ENCODE measurements at regions not wholly inside any gene's neighbourhood (a gene's known extent, or its start where the extent isn't known, plus 50 kb on each side); places are given as distances from the start of the nearest gene placed in this dataset.

DNA sequence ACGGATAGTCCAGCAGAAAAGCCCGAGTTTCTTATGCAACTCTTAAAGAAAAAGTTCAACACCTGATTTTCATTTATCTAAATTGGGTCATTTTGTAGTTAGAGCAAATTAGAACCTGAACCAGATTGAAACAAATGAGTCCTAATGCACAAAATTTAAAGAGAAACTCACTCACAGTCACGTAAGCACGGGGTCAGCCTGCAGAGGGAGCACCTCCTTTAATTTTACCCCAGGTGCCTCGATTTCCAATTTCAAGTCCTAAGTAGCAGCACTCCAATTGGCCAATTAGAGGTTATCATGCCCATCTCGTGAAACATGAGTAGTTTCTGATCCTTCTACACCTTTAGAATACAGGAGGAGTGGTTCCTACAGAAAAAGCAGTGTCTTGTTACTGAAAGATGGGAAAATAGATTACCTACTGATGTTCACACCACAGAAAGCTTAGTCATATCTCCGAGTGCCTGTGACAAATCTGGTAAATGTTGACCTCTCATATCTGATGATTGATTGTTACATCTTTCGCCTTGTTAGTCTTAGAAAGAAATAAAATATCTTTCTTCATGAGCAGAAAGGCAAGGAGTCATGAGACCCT lies 1929.8 kb upstream of the LRRTM1 start:
- Histone ChIP-seq H3K27ac (ENCODE audit: low read depth, low read length) (no peak overlapping the region), H3K27me3 (ENCODE audit: insufficient read depth, low read length) (no peaks in the 10 kb centered on the region), H3K4me3 (ENCODE audit: low read length in 2 of 2) (no peak overlapping the region), H3K36me3 (ENCODE audit: insufficient read depth, low read length) (no peaks in the 10 kb centered on the region), H3K4me1 (ENCODE audit: insufficient read depth, low read length) (no peaks in the 10 kb centered on the region), H3K9me3 (ENCODE audit: control insufficient read depth in 1 of 2, low read length in 2 of 2) (no peaks in the 10 kb centered on the region)
- intact Hi-C loops (cut with micrococcal nuclease): no loop called here
- H3K36me3 Mint-ChIP-seq: no peaks in the 10 kb centered on the region
- ChIA-PET POLR2A (ENCODE audit: partially characterized antibody) (no interaction called here), CTCF (ENCODE audit: partially characterized antibody) (no interaction called here)
- H3K9me3 Mint-ChIP-seq: peaks cover 0 to 8% (median 4%) of the 10 kb centered on the region in 8 donors
- no peak overlapping the region for H3K4me3 Mint-ChIP-seq
- no peaks in the 10 kb centered on the region for H3K27me3 Mint-ChIP-seq
- DNase-seq: no peak
- H3K27ac Mint-ChIP-seq: no peak overlapping the region
- H3K4me1 Mint-ChIP-seq: no peaks in the 10 kb centered on the region

GRCh38 chr2:82233806-82234205 lies 1929.3 kb upstream of the LRRTM1 start:
- no peak overlapping the region for H3K27ac ChIP-seq (ENCODE audit: low read depth, low read length)
- H3K27me3 ChIP-seq (ENCODE audit: insufficient read depth, low read length): no peaks in the 10 kb centered on the region
- H3K36me3 ChIP-seq (ENCODE audit: insufficient read depth, low read length): no peaks in the 10 kb centered on the region
- Mint-ChIP-seq H3K27me3 (no peaks in the 10 kb centered on the region), H3K36me3 (no peaks in the 10 kb centered on the region), H3K27ac (no peak overlapping the region), H3K4me1 (no peaks in the 10 kb centered on the region), H3K4me3 (no peak overlapping the region), H3K9me3 (peaks cover 0 to 9% (median 4%) of the 10 kb centered on the region in 8 donors)
- DNase-seq: no peak
- ChIA-PET CTCF (ENCODE audit: partially characterized antibody) (no interaction called here), POLR2A (ENCODE audit: partially characterized antibody) (no interaction called here)
- H3K9me3 ChIP-seq (ENCODE audit: control insufficient read depth in 1 of 2, low read length in 2 of 2): no peaks in the 10 kb centered on the region
- intact Hi-C loops (cut with micrococcal nuclease): no loop called here
- no peaks in the 10 kb centered on the region for H3K4me1 ChIP-seq (ENCODE audit: insufficient read depth, low read length)
- no peak overlapping the region for H3K4me3 ChIP-seq (ENCODE audit: low read length in 2 of 2)

DNA sequence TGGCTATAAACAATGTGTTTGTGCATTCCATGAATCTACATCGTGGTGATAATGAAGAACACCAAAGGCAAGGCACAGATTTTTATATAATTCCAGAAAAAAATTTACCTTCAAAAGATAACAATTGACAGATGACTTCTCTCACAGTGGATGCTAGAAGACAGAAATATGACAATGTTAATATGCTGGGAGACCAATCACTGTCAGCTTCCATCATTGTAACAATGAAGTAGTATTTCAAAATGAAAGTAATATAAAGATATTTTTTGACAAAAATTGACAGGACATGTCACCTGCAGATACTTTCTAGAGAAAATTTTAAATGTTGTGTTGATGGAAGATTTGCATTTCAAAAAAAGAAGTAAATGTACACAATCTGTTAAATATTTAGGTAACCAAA lies 1925.9 kb upstream of the LRRTM1 start:
- Mint-ChIP-seq H3K4me3 (no peak overlapping the region), H3K36me3 (no peaks in the 10 kb centered on the region), H3K4me1 (no peaks in the 10 kb centered on the region), H3K9me3 (peaks cover 0 to 15% (median 6%) of the 10 kb centered on the region in 8 donors), H3K27me3 (no peaks in the 10 kb centered on the region), H3K27ac (no peak overlapping the region)
- no peak for DNase-seq
- ChIA-PET POLR2A (ENCODE audit: partially characterized antibody) (no interaction called here), CTCF (ENCODE audit: partially characterized antibody) (no interaction called here)
- Histone ChIP-seq H3K4me1 (ENCODE audit: insufficient read depth, low read length) (no peaks in the 10 kb centered on the region), H3K4me3 (ENCODE audit: low read length in 2 of 2) (no peak overlapping the region), H3K9me3 (ENCODE audit: control insufficient read depth in 1 of 2, low read length in 2 of 2) (no peaks in the 10 kb centered on the region), H3K36me3 (ENCODE audit: insufficient read depth, low read length) (no peaks in the 10 kb centered on the region), H3K27me3 (ENCODE audit: insufficient read depth, low read length) (no peaks in the 10 kb centered on the region), H3K27ac (ENCODE audit: low read depth, low read length) (no peak overlapping the region)
- intact Hi-C loops (cut with micrococcal nuclease): no loop called here

GRCh38 chr2:82226441-82226840 lies 1921.9 kb upstream of the LRRTM1 start:
- Histone ChIP-seq H3K27ac (ENCODE audit: low read depth, low read length) (no peak overlapping the region), H3K27me3 (ENCODE audit: insufficient read depth, low read length) (no peaks in the 10 kb centered on the region), H3K4me1 (ENCODE audit: insufficient read depth, low read length) (no peaks in the 10 kb centered on the region), H3K4me3 (ENCODE audit: low read length in 2 of 2) (no peak overlapping the region), H3K9me3 (ENCODE audit: control insufficient read depth in 1 of 2, low read length in 2 of 2) (no peaks in the 10 kb centered on the region), H3K36me3 (ENCODE audit: insufficient read depth, low read length) (no peaks in the 10 kb centered on the region)
- DNase-seq: no peak
- POLR2A ChIA-PET (ENCODE audit: partially characterized antibody): no interaction called here
- no peaks in the 10 kb centered on the region for H3K27me3 Mint-ChIP-seq
- H3K27ac Mint-ChIP-seq: no peak overlapping the region
- no peaks in the 10 kb centered on the region for H3K36me3 Mint-ChIP-seq
- intact Hi-C loops (cut with micrococcal nuclease): no loop called here
- no peak overlapping the region for H3K4me3 Mint-ChIP-seq
- CTCF ChIA-PET (ENCODE audit: partially characterized antibody): no interaction called here
- peaks cover 0 to 28% (median 6%) of the 10 kb centered on the region in 8 donors for H3K9me3 Mint-ChIP-seq
- H3K4me1 Mint-ChIP-seq: no peaks in the 10 kb centered on the region

DNA sequence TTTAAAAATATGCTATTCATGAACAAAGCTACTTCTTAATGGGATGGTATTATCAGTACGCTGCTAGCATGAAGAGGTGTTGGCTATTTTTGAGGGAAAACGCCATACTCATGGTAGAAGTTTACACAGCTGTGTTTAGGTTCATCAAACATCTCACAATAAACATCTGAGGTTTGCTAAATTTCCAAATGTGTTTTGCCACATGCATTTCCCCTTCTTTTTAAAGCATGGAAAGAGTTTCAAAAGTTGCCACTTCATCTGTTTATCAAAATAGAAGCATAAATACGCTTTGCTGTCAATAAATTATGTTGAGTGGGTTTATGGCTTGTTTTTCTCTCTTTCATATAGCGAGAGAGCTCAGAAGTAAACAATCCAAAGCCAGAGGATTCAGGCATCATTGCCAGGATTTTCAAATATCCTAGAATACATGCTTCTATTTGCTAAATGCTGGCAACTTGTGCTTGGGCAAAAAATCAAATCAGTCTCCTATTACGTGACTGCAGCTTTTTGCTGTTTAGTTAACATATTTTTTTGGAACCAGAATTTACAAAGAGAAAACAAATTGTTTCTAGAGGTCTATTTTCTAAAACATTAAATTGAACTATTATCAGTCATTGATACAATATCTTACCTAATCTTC lies 1919.9 kb upstream of the LRRTM1 start:
- H3K27ac Mint-ChIP-seq: no peak overlapping the region
- no peak overlapping the region for H3K4me3 Mint-ChIP-seq
- no peaks in the 10 kb centered on the region for H3K27me3 Mint-ChIP-seq
- DNase-seq: no peak
- no peaks in the 10 kb centered on the region for H3K36me3 Mint-ChIP-seq
- Histone ChIP-seq H3K27ac (ENCODE audit: low read depth, low read length) (no peak overlapping the region), H3K27me3 (ENCODE audit: insufficient read depth, low read length) (no peaks in the 10 kb centered on the region), H3K9me3 (ENCODE audit: control insufficient read depth in 1 of 2, low read length in 2 of 2) (no peaks in the 10 kb centered on the region), H3K36me3 (ENCODE audit: insufficient read depth, low read length) (no peaks in the 10 kb centered on the region), H3K4me1 (ENCODE audit: insufficient read depth, low read length) (no peaks in the 10 kb centered on the region), H3K4me3 (ENCODE audit: low read length in 2 of 2) (no peak overlapping the region)
- H3K9me3 Mint-ChIP-seq: peaks cover 0 to 32% (median 8%) of the 10 kb centered on the region in 8 donors
- intact Hi-C loops (cut with micrococcal nuclease): no loop called here
- H3K4me1 Mint-ChIP-seq: no peaks in the 10 kb centered on the region
- CTCF ChIA-PET (ENCODE audit: partially characterized antibody): interaction anchor here (1.6 kb wide), 1 partner anchor 14 kb away, joined by 3 read pairs; no protein-coding TSS in a partner anchor
- POLR2A ChIA-PET (ENCODE audit: partially characterized antibody): no interaction called here

- H3K4me1 ChIP-seq (ENCODE audit: insufficient read depth, low read length): no peaks in the 10 kb centered on the region
- H3K4me3 Mint-ChIP-seq: no peak overlapping the region
- no peak for DNase-seq
- intact Hi-C loops (cut with micrococcal nuclease): no loop called here
- no peaks in the 10 kb centered on the region for H3K27me3 ChIP-seq (ENCODE audit: insufficient read depth, low read length)
- no peak overlapping the region for H3K4me3 ChIP-seq (ENCODE audit: low read length in 2 of 2)
- ChIA-PET CTCF (ENCODE audit: partially characterized antibody) (no interaction called here), POLR2A (ENCODE audit: partially characterized antibody) (no interaction called here)
- H3K27me3 Mint-ChIP-seq: no peaks in the 10 kb centered on the region
- peaks cover 5 to 36% (median 15%) of the 10 kb centered on the region in 8 donors for H3K9me3 Mint-ChIP-seq
- no peaks in the 10 kb centered on the region for H3K36me3 Mint-ChIP-seq
- no peaks in the 10 kb centered on the region for H3K36me3 ChIP-seq (ENCODE audit: insufficient read depth, low read length)
- H3K9me3 ChIP-seq (ENCODE audit: control insufficient read depth in 1 of 2, low read length in 2 of 2): no peaks in the 10 kb centered on the region
- H3K4me1 Mint-ChIP-seq: no peaks in the 10 kb centered on the region
- H3K27ac ChIP-seq (ENCODE audit: low read depth, low read length): no peak overlapping the region
- H3K27ac Mint-ChIP-seq: no peak overlapping the region
Measured at GRCh38 chr2:82215212-82215611, 1910.7 kb upstream of the LRRTM1 start.

DNA sequence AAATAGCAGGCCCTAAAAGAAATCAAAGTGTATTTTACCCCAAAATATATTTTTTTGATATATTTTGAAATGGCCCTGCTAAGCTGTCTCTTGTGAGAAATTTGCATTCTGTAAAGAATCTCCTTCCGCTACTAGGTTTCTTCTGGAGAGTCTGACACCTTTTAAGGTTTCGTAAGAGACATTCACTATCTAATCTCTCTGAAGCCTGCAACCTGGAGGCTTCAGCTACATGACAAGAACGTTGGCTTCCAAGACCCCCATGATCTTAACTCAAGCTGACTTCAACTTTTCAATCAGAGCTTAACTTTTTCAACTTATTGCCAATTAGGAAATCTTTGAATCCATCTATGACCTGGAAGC lies 1894.9 kb upstream of the LRRTM1 start:
- H3K27me3 ChIP-seq (ENCODE audit: insufficient read depth, low read length): no peaks in the 10 kb centered on the region
- no peaks in the 10 kb centered on the region for H3K4me1 ChIP-seq (ENCODE audit: insufficient read depth, low read length)
- no peaks in the 10 kb centered on the region for H3K36me3 Mint-ChIP-seq
- peaks cover 2 to 34% (median 17%) of the 10 kb centered on the region in 8 donors for H3K9me3 Mint-ChIP-seq
- CTCF ChIA-PET (ENCODE audit: partially characterized antibody): no interaction called here
- H3K27ac Mint-ChIP-seq: no peak overlapping the region
- no peaks in the 10 kb centered on the region for H3K36me3 ChIP-seq (ENCODE audit: insufficient read depth, low read length)
- intact Hi-C loops (cut with micrococcal nuclease): no loop called here
- POLR2A ChIA-PET (ENCODE audit: partially characterized antibody): no interaction called here
- no peaks in the 10 kb centered on the region for H3K9me3 ChIP-seq (ENCODE audit: control insufficient read depth in 1 of 2, low read length in 2 of 2)
- no peak overlapping the region for H3K27ac ChIP-seq (ENCODE audit: low read depth, low read length)
- no peak overlapping the region for H3K4me3 ChIP-seq (ENCODE audit: low read length in 2 of 2)
- no peaks in the 10 kb centered on the region for H3K27me3 Mint-ChIP-seq
- no peaks in the 10 kb centered on the region for H3K4me1 Mint-ChIP-seq
- H3K4me3 Mint-ChIP-seq: no peak overlapping the region
- DNase-seq: no peak

Data from CD4-positive, alpha-beta memory T cell (primary cell).